SK-N-SH treated with all-trans-retinoic acid at 6 μM for 48 hours (cell line): ENCODE measurements at regions not wholly inside any gene's neighbourhood (a gene's known extent, or its start where the extent isn't known, plus 50 kb on each side); places are given as distances from the start of the nearest gene placed in this dataset.

Source experiments
- ATAC-seq: fragments of 200-7000 bp; cut with Tn5 transposase; 3 replicates; pipeline ENCODE4 v1.9.1; 2020; ENCODE audit warnings: mild to moderate bottlenecking, moderate library complexity
- ARNTL ChIP-seq: fragments of 450-650 bp; formaldehyde crosslinking; IDR thresholded peaks from 2 replicates; pipeline ENCODE4 v1.5.0; 2020; ENCODE audit warnings: low read depth, mild to moderate bottlenecking, moderate library complexity, borderline replicate concordance
- CREB5 ChIP-seq: fragments of 250-450 bp; sonication (Bioruptor Pico); IDR thresholded peaks from 2 replicates; pipeline ENCODE4 v1.5.1; 2020; ENCODE audit warnings: low read depth, mild to moderate bottlenecking, moderate library complexity
- CSDC2 ChIP-seq: fragments of 250-450 bp; sonication (Bioruptor Pico); IDR thresholded peaks from 2 replicates; pipeline ENCODE4 v1.5.0; 2020; ENCODE audit warnings: mild to moderate bottlenecking, moderate library complexity
- CSRNP3 ChIP-seq: fragments of 250-450 bp; sonication (Bioruptor Pico); IDR thresholded peaks from 2 replicates; pipeline ENCODE4 v1.5.1; 2021; ENCODE audit warnings: mild to moderate bottlenecking, moderate library complexity
- ESRRG ChIP-seq: fragments of 250-450 bp; sonication (Bioruptor Pico); IDR thresholded peaks from 2 replicates; pipeline ENCODE4 v1.6.1; 2021; ENCODE audit warnings: mild to moderate bottlenecking
- GLIS3 ChIP-seq: fragments of 250-450 bp; sonication (Bioruptor Pico); IDR thresholded peaks from 2 replicates; pipeline ENCODE4 v1.5.0; 2020; ENCODE audit warnings: mild to moderate bottlenecking, moderate library complexity
- ISL1 ChIP-seq: fragments of 250-450 bp; sonication (Bioruptor Pico); IDR thresholded peaks from 2 replicates; pipeline ENCODE4 v2.1.2; 2022; ENCODE audit warnings: mild to moderate bottlenecking, moderate library complexity
- OSR1 ChIP-seq: fragments of 250-450 bp; sonication (Bioruptor Pico); IDR thresholded peaks from 2 replicates; pipeline ENCODE4 v1.8.0; 2022; ENCODE audit warnings: moderate library complexity, mild to moderate bottlenecking, inconsistent platforms
- PATZ1 ChIP-seq: fragments of 250-450 bp; sonication (Bioruptor Pico); IDR thresholded peaks from 2 replicates; pipeline ENCODE4 v1.8.0; 2020; ENCODE audit warnings: mild to moderate bottlenecking, moderate library complexity, borderline replicate concordance
- POU6F1 ChIP-seq: fragments of 250-450 bp; sonication (Bioruptor Pico); IDR thresholded peaks from 2 replicates; pipeline ENCODE4 v1.8.0; 2021; ENCODE audit warnings: low read depth, mild to moderate bottlenecking, moderate library complexity, borderline replicate concordance
- PPARA ChIP-seq: fragments of 250-450 bp; sonication (Bioruptor Pico); IDR thresholded peaks from 2 replicates; pipeline ENCODE4 v1.5.0; 2020; ENCODE audit warnings: mild to moderate bottlenecking, borderline replicate concordance
- RARB ChIP-seq: fragments of 250-450 bp; sonication (Bioruptor Pico); IDR thresholded peaks from 2 replicates; pipeline ENCODE4 v1.8.0; 2021; ENCODE audit warnings: mild to moderate bottlenecking, moderate library complexity
- SNAI2 ChIP-seq: fragments of 250-450 bp; sonication (Bioruptor Pico); IDR thresholded peaks from 2 replicates; pipeline ENCODE4 v1.5.0; 2020; ENCODE audit warnings: mild to moderate bottlenecking, moderate library complexity
- TCF4 ChIP-seq: fragments of 250-450 bp; sonication (Bioruptor Pico); IDR thresholded peaks from 2 replicates; pipeline ENCODE4 v1.8.0; 2021; ENCODE audit warnings: mild to moderate bottlenecking, moderate library complexity, borderline replicate concordance
- TOX ChIP-seq: fragments of 250-450 bp; sonication (Bioruptor Pico); IDR thresholded peaks from 2 replicates; pipeline ENCODE4 v1.8.0; 2021; ENCODE audit warnings: mild to moderate bottlenecking, moderate library complexity, borderline replicate concordance
- TSHZ2 ChIP-seq: fragments of 250-450 bp; sonication (Bioruptor Pico); IDR thresholded peaks from 2 replicates; pipeline ENCODE4 v1.5.0; 2020; ENCODE audit warnings: mild to moderate bottlenecking, moderate library complexity
- ZC3H10 ChIP-seq: fragments of 250-450 bp; sonication (Bioruptor Pico); IDR thresholded peaks from 2 replicates; pipeline ENCODE4 v1.5.1; 2021; ENCODE audit warnings: mild to moderate bottlenecking, moderate library complexity
- ZFP3 ChIP-seq: fragments of 250-450 bp; sonication (Bioruptor Pico); IDR thresholded peaks from 2 replicates; pipeline ENCODE4 v1.5.0; 2020; ENCODE audit warnings: mild to moderate bottlenecking, moderate library complexity
- ZFP30 ChIP-seq: fragments of 450-650 bp; formaldehyde crosslinking; IDR thresholded peaks from 2 replicates; pipeline ENCODE4 v1.5.0; 2022; ENCODE audit warnings: mild to moderate bottlenecking, moderate library complexity
- ZNF70 ChIP-seq: fragments of 450-650 bp; formaldehyde crosslinking; IDR thresholded peaks from 2 replicates; pipeline ENCODE4 v1.5.0; 2020; ENCODE audit warnings: mild to moderate bottlenecking, moderate library complexity

GRCh38 chr3:135674508-135674907 lies 291.0 kb upstream of the PPP2R3A start:
- no peak for ATAC-seq
- TF ChIP-seq ZC3H10, result no peak
- TF ChIP-seq ZNF70 (CRISPR knock-in tag), result no peak
- TF ChIP-seq TOX (CRISPR knock-in tag), result no peak
- TF ChIP-seq GLIS3 (CRISPR knock-in tag), result no peak
- TF ChIP-seq CSRNP3 (CRISPR knock-in tag), result no peak
- TF ChIP-seq TSHZ2 (CRISPR knock-in tag), result no peak
- TF ChIP-seq ZFP30 (CRISPR knock-in tag), result no peak
- TF ChIP-seq POU6F1, result no peak
- no peak for TF ChIP-seq SNAI2 (CRISPR knock-in tag)
- TF ChIP-seq, all 23 proteins: peak for 0

- no peak for TF ChIP-seq ZNF70 (CRISPR knock-in tag)
- TF ChIP-seq ESRRG (CRISPR knock-in tag), result no peak
- no peak for TF ChIP-seq CSDC2 (CRISPR knock-in tag)
- no peak for TF ChIP-seq ZFP3 (CRISPR knock-in tag)
- no peak for TF ChIP-seq ISL1 (CRISPR knock-in tag)
- no peak for TF ChIP-seq PATZ1 (CRISPR knock-in tag)
- TF ChIP-seq OSR1 (CRISPR knock-in tag), result no peak
- no peak for TF ChIP-seq SNAI2 (CRISPR knock-in tag)
- TF ChIP-seq GLIS3 (CRISPR knock-in tag), result no peak
- TF ChIP-seq TCF4 (CRISPR knock-in tag), result no peak
- TF ChIP-seq POU6F1, result no peak
- no peak for TF ChIP-seq PPARA
- ATAC-seq, result no peak
Measured at GRCh38 chr3:135678386-135678785, 287.1 kb upstream of the PPP2R3A start.

GRCh38 chr3:135688003-135688402 lies 277.5 kb upstream of the PPP2R3A start:
- no peak for ATAC-seq
- TF ChIP-seq ZFP30 (CRISPR knock-in tag), result no peak
- TF ChIP-seq ARNTL, result no peak
- TF ChIP-seq ZC3H10, result no peak
- no peak for TF ChIP-seq CREB5 (CRISPR knock-in tag)
- TF ChIP-seq RARB (CRISPR knock-in tag), result no peak
- no peak for TF ChIP-seq TOX (CRISPR knock-in tag)
- no peak for TF ChIP-seq PPARA
- TF ChIP-seq OSR1 (CRISPR knock-in tag), result no peak
- TF ChIP-seq, all 23 proteins: peak for 0
